DOHH2 (cell line): ENCODE measurements at regions not wholly inside any gene's neighbourhood (a gene's known extent, or its start where the extent isn't known, plus 50 kb on each side); places are given as distances from the start of the nearest gene placed in this dataset.

Source experiments
- CTCF ChIP-seq: fragments of 200-600 bp; sonication (generic); IDR thresholded peaks from one replicate; pipeline ENCODE4 v1.5.1; 2014; ENCODE audit warnings: antibody characterized with exemption, mild to moderate bottlenecking, low read depth, low read length; ENCODE audit not compliant: poor library complexity, severe bottlenecking
- EZH2phosphoT487 ChIP-seq: fragments of 200-600 bp; sonication (generic); IDR thresholded peaks from 2 replicates; pipeline ENCODE4 v1.6.1; 2017; ENCODE audit warnings: borderline replicate concordance, mild to moderate bottlenecking, antibody characterized with exemption, low read length, moderate library complexity, mixed read lengths

DNA sequence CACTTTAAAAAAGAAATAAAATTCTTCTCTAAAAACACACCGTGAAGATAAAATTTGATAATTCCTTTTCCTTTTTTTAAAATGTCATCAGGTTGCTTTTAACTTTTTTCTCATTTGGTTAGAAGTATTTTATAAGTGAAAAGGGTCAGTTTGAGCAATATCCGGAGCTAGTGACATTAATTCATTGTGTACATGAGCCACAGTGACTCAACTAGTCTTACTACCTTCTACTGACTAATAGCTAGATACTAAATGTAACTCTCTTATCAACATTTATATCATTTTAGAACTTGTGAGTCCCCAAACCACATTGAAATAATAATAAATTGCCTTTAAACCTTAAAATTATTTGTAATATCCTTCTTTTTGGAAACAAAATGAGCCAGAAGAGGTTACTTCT lies 101.2 kb upstream of the ZBTB20 start:
- no peak for TF ChIP-seq CTCF
- no peak for TF ChIP-seq EZH2phosphoT487
